CD4-positive, alpha-beta T cell treated with Interferon gamma for 1 hour (primary cell): ENCODE measurements at regions not wholly inside any gene's neighbourhood (a gene's known extent, or its start where the extent isn't known, plus 50 kb on each side); places are given as distances from the start of the nearest gene placed in this dataset.

Source experiments
- DNase-seq: peaks from one replicate; pipeline ENCODE4 v3.0.0-alpha.2; 2020

DNA sequence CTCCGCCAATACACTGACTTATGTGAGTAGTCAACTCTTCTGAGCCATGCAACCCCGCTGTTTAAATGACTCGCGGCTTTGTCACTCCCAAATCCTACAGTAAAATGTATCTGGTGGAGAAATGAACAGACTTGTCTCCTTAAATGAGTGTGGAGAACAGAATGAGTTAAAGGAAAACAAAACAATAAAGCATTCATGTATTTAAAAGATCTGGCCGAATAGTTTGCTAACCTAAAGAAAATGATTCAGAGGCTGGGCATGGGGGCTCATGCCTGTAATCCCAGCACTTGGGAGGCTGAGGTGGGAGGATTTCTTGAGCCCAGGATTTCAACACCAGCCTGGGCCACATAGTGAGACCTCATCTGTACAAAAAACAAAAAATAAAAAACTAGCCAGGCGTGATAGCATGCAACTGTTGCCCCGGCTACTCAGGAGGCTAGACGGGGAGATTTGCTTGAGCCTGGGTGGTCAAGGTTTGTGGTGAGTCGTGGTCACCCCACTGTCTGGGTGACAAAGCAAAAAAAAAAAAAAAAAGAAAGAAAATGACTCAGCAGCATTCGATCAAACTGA lies 86.5 kb upstream of the PFKP start:
- no peak for DNase-seq

DNA sequence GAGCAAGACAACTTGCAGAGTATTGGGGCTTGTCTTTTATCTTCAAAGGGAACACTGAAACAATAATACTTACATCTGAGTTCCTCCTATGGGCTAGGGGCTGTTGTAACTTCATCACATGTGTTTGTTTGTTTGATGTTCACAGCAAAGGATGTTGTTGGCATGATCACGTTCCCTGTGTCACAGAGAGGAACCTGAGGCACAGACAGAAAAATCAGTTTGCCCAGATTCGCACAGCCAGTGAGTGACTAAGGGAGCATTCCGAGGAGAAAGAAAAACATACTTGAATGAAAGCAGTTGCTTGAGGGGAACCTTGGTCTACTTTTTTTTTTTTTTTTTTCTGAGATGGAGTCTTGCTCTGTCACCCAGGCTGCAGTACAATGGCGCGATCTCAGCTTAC lies 87.2 kb upstream of the PFKP start:
- no peak for DNase-seq

DNA sequence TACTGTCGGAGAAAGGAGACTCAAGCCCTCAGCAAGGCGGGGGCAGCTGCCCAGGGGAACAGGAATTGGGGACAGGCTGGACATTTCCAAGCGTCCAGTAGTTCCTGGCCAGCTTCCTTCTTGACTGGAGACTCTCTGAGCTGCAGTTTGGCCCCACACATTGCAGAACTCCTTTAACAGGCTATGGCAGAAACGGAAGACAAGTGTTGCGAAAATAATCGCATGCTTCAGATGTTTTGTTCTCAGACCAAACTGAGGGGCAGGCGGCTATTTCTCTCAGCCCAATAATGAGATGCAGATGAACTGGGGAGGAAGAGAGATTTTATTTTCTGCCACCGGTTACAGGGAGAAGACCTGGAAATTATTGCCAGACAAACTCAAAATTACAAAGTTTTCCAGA lies 88.0 kb upstream of the PFKP start:
- no peak for DNase-seq

DNA sequence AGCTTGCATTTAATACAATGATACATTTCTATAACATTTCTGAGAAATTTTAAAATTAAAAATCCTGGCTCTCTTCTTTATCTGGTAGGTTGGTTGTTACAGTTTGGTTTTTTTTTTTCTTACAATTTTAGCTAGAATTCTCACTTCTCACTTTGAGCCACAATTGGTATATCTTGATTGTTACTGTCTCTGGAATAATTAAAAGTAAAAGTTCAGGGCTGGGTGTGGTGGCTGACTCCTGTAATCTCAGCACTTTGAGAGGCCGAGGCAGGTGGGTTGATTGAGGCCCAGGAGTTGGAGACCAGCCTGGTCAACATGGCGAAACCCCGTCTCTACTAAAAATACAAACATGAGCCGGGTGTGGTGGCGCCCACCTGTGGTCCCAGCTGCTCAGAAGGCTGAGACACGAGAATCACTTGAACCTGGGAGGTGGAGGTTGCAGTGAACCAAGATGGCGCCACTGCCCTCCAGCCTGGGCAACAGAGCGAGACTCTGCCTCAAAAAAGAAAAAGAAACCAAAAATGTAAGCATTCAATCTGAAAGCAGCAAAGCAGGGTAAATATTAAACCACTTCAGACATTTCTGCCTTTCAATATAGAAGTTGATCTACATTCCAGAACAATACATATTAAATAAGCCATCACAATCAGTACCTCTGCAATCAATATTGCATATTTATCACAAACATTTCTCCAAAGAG lies 88.6 kb upstream of the PFKP start:
- no peak for DNase-seq

DNA sequence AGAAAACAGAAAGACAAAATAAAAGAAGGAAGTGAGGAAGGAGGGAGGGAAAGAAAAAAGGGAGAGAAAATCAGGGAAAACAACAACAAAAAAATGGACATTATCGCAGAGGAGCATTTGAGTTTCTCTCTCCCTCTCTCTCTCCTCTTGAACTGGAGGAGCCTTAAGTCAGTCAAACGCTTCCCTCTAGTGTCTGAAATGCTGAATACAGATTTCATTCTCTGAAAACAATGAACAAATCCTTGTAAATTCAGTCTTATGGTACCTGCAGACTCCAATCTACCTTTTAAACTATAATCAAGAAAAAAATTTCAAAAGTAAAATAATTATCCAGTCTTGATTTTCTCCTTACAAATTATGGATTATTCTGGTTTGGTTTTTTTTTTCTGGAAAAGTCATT lies 89.2 kb upstream of the PFKP start:
- DNase-seq, result no peak

DNA sequence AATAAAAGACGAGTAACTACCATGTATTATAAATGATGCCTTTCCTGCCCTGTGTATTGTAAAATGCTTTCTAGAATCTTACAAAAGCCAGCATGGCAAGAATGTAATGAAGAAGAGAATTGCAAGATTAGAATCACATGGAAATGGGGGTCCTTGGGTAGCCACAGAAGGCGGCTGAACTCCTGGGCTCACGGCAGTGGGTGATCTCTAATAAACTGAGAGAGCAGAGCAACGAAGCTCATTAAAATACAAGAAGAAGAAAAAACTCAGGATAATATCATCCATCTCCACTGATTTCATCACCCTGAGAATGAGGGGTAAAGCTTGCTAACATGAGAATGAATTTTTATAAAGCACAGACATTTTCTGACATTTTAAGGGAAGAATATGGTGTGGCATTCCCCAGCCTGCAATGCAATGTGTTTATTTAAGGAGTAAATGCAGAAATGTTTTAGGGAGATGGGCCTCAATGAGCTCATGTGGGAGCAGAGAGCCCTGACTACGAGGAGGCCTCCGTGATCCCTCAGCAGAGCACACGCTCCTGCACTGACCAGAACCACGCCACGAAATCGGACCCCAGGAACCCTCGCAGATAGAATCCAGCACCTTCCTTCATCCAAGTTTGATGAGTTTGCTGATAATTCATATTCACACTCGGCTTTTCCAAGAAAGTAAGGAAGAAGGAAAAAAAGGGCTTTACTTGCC lies 92.7 kb upstream of the PFKP start:
- DNase-seq, result no peak

DNA sequence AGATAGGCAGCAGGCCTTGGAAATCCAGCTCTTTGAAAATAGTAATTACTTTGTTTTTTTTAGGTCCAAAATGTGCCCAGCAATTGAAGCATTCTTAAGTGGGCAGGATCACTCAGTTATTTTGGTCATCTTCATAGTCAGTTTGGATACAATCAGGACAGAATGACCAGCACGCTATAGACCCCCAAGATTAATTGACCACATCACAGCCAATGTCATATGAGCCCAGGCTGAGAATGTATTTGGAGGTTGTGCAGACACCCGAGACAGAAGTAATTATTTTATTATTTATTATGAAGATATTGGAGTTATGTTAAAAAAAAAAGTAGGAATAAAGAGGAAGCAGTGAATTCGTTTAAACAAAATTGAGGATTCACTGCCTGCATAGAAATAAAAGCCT lies 93.3 kb upstream of the PFKP start:
- DNase-seq, result no peak

DNA sequence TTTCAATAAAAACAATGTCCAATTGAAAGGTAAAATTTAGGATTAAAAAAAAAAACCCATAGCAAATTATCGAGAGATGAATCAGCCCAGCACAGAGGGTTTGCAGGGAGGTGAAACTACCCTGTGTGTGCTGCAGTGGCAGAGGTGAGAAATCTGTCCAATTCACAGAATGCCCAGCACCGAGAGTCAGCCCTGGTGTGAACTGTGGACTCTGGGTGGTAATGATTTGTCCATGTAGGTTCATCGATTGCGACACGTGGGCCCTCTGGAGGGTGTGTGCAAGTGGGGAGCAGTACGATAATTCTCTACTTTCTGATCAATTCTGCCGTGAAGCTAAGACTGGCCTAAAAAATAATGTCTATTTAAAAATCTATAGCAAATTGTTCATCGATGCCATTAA lies 94.5 kb upstream of the PFKP start:
- no peak for DNase-seq

DNA sequence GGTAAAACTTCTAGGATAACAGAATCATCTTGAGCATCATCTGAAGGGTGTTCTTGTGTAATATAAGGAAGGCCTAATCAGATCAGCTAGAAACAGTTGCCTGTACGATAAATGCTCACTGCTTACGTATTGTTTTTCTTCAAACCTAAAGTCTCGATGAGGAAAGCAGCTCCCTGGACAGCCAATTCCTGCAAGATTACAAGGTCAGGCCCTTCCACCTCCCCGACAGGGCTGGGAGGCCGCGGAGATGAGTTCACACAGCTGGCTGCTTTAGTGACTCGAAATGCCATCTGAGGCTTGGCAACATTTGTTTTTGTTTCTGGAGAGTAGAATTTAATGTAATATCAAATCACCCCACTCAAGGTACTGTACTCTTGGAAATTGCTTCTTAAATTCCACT lies 95.1 kb upstream of the PFKP start:
- no peak for DNase-seq

DNA sequence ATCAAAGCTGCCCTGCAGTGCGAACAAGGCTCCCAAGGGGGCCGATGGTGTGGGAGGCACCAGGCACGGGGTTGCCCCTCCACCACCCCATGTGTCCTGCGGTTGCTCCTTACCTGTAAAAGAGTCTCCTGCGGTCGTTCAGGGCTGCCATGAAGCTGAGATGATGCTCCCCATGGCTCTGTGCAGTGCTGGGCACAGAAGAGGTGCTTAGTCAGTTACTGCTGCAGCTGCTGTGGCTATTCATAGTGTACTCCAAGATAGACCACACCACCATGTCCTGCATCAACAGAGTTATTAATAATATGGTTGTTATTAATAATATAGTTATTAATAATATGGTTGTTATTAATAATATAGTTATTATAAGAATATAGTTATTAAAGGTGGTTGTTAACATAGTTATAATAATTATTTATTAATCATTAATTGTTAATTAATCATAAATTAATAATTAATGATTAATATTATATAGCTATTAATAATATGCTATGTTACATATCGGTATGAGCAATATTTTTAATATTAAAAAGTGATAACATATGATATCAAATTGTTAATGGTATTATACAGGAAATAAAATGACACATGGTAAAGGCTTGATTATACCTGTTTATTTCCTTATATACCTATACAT lies 97.0 kb upstream of the PFKP start:
- DNase-seq, result no peak

DNA sequence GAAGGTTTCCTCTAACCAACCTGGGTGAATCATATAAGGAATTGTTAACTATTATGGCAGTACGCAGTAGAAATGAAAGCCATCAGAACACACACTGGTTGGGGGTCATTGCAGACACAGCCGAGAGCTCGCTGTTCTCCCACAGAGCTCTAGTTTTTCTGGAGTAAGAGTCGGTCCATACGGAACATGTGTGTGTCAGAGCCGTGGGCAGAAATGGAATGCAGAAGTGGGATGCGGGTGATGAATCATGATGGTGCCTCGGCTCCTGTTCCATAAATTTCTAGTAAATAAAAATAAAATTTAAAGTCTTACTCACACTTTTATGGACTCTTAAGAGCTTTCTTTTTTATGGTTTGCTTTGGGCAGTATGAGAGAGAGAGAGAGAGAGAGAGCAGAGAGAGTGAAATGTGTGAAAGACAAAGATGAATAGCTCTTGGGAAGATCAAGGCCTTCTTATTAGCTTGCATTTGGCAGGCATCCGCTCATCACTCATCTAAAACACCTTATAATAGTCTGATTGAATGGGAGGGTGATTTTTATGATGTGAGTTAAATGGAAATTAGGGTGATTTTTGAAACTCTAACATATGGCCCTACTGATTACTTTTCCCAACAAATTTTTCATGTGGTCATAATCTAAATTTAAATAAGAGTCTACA lies 98.8 kb upstream of the PFKP start:
- no peak for DNase-seq

DNA sequence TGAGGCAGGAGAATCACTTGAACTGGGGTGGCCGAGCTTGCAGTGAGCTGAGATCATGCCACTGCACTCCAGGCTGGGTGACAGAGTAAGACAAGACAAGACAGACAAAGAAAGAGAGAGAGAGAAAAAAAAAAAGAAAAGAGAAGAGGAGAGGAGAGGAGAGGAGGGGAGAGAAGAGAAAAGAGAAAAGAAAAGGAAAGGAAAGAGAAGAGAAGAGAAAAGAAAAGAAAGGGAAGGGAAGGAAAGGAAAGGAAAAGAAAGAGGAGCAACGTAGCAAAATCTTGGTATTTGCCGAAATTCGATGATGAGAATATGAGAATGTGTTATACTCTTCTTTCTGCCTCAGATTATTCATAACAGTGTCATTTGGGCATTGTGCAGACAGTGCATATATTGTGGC lies 101.2 kb upstream of the PFKP start:
- DNase-seq, result no peak

DNA sequence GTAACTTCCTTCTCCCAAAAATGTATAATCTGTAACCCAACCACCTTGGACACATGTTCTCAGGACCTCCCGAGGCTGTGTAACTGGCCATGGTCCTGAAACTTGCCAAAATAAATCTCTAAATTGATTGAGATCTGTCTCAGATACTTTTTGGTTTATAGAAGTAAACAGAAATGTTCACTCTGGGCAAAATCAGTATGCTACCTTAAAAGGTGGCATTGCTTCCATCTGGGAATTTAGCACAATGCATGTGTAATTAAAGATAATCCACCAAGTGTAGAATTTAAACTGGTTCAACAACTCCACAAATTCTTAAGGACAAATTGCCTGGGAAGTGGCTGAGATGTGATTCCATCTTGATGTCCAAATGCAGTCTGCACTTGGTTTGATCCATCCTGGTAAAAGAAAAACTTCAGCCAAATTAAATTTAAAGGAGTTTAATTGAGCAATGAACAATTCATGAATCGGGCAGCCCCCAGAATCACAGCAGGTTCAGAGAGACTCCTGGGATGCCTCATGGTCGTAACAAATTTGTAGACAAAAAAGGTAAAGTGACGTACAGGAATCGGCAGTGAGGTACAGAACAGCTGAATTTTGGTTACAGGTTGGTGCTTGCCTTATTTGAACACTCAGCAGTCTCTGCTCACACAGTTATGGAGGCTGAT lies 102.6 kb upstream of the PFKP start:
- no peak for DNase-seq

DNA sequence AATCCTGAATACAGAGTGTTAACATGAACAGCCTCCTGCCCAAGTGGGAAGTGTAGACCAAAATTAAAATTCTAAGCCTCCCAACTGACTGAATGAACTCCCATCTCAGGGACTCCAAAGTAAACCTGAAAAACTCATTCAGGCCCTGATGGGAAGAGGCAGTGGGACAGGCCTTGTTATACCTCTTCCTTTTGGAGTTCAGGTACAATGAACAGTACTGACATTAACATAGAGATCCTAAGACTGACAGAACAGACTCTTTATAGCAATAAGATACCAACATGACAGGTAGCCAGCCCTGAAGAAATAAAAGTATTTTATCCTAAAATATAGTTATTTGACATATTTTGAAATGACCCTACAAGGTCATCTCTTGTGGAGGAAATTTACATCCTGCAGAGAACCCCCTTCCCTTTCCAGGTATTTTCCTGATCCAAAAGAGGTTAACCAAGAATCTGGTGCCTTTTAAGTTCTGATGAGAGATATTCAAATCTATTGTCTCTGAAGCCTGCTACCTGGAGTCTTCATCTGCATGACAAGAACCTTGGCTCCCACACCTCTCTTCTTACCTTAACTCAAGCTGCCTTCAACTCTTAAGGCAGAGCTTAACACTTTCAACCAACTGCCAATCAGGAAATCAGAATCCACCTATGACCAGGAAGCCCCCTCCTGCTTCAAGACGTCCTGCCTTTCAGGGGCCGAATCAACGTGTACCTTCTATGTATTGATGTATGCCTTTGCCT lies 103.3 kb upstream of the PFKP start:
- DNase-seq, result no peak

DNA sequence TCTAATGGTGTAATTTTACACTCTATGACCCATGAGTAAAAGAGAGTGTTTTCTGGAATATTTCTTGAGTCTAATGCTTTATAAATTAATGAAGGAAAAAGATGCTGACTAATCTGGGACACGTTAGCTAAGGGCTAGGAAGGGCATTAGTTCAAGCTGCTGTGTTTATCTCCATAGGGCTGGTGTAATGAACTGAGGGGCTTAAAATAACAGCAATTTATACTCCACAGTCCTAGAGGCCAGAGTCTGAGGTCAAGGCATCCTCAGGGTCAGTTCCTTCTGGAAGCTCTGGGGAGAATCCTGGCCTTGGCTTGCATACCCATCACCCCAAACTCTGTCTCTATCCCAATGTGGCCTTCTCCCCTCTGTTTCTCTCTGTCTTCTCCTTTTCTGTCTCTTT lies 105.2 kb upstream of the PFKP start:
- DNase-seq, result no peak

DNA sequence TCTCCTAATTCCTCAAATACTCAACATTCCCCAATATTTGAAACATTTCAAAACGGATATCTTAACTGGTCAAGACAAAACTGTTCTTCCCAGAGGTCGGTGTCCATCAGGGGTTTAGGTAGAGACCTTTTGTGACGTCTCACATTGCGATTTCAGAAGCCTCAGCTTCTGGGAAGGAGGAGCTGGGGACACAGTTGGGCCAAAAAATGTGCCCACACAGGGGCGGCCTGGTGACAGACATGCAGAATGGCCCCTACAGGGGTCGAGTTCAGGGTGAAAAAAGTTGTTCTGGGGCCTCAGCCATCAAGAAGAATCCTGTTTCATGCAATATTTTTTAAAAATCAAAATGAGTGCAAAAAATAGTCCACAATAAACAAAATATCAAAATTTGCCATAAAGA lies 108.7 kb upstream of the PFKP start:
- no peak for DNase-seq

DNA sequence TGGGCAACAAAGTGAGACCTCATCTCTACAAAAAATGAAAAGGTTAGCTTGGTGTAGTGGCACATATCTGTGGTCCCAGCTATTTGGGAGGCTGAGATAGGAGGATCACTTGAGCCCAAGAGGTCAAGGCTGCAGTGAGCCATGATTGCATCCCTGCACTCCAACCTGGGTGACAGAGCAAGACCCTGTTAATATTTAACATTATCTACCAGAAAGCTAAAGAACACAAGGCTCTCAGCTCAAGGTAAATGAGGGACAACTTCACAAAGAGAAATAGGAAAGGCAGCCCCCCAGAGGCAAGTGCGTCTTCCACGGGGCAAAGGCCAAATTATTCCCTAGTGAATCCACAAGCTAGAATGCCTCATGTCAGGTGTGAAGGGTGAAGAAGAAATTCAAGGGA lies 109.6 kb upstream of the PFKP start:
- no peak for DNase-seq

DNA sequence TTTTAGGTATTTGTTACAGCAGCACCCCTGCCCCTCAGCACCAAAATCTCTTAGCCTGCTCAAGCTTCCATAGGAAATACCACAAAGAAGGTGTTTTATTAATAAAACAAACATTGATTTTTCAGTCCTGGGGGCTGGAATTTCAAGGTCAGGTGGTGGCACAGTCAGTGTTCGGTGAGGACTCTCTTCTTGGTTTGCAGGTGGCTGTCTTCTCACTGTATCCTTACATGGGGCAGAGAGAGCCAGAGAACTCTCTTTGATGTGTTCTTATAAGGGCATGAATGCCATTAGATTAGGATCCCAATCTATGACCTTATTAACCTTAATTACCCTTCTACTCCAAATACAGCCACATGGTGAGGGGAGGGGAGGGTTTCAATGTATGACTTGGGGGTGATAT lies 112.3 kb upstream of the PFKP start:
- no peak for DNase-seq

DNA sequence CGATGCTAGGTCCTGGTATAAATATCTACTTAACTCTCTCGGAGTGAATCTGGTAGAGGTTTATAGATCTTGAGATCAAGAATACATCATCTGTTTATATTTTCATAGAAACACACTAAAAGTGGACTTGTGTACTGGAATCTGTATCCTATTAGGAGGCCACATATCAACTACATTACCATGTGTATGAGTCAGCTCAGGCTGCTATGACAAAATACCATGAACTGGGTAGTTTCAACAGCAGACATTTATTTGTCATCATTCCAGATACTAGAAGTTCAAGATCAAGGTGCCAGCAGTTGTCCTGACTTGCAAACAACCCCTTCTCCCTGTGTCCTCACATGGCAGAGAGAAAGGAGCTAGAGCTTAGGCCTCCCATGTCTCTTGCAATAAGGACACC lies 113.9 kb upstream of the PFKP start:
- no peak for DNase-seq

DNA sequence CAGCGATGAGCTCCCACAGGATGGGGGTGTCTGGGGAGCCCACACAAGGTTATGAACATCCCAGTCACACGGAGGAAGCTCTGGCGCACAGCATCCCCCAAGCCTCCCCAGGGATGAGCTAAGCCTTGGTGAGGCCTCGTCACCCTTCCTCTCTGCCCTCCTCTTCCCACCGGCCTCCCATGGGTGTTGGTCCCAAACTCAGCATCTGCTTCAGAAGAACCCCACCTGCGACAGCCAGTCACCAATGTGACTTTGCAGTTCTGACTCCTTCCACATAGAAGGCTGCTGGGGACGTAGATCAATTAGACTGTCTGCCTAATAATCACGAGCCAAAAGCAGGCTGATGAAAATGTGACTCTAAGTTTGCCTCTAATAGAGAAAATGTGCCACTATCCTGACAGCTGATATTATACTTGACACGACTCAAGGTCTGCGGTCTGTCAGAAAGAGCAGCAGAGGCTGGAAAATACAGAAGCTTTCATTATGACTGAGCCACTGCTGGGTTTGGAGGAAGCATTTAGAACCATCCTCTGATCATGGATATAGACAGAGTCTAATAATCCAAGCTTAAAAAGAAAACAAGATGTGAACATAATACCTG lies 116.0 kb upstream of the PFKP start:
- DNase-seq, result no peak

DNA sequence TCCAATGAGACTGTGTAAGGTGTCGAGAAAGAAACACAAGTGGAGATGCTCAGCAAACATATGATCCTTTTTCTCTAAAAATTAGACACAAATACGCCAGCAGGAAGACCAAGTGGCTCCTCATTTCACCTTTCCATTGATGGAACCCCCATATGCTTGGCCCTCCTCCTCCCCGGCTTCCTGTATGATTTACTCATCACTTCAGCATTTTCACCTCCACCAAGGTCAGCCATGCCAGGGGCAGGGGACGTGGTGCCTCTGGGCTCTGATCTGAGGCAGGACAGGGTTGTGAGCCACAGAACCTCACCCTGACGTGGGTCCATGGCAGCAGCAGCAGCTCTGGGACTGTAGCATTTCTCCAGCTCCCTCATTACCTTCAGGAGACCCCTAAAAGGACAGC lies 116.8 kb upstream of the PFKP start:
- DNase-seq, result no peak

DNA sequence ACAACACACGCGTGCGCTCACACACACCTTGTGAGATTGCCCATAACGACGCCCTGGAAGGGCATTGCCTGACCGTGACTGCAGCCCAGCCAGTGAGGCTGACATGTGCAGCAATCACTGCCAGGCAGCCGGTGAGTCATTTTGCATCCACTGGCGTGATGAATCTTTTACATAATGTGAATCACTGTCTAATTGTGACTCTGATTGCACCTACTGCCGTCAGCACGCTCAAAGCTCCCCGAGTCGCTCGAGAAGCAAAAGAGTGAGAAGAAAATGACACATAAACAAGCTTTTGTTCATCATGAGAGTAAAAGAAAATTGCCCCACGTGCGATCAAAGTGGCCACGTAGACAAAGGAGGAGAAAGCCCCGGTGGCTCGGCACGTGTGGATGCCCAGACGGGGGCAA lies 117.4 kb upstream of the PFKP start:
- DNase-seq, result no peak
